Left lung (tissue), 4 donors: ENCODE measurements at regions not wholly inside any gene's neighbourhood (a gene's known extent, or its start where the extent isn't known, plus 50 kb on each side); places are given as distances from the start of the nearest gene placed in this dataset.

Experiments
- ATAC-seq: fragments of 200-7000 bp; cut with Tn5 transposase; one replicate; pipeline ENCODE4 v1.9.1; 2020; ENCODE audit warnings: moderate library complexity
- DNase-seq, 4 donors: peaks; one replicate each; pipeline ENCODE4 v3.0.0-alpha.2; 2013 to 2020
- H3K27ac ChIP-seq, 2 donors: fragments of 200-600 bp; sonication (generic) in 1 of 2; one replicate each; pipeline versions ENCODE4 v1.5.0 to v1.8.0; 2020 to 2021
- H3K27me3 ChIP-seq, 2 donors: fragments of 200-600 bp; sonication (generic) in 1 of 2; one replicate each; pipeline versions ENCODE4 v1.5.0 to v1.8.0; 2020 to 2021
- H3K36me3 ChIP-seq, 2 donors: fragments of 200-600 bp; sonication (generic) in 1 of 2; one replicate each; pipeline versions ENCODE4 v1.5.0 to v1.8.0; 2020 to 2021
- H3K4me1 ChIP-seq, 2 donors: fragments of 200-600 bp; one replicate each; pipeline ENCODE4 v1.8.0; 2021
- H3K4me3 ChIP-seq, 2 donors: fragments of 200-600 bp; sonication (generic) in 1 of 2; one replicate each; pipeline versions ENCODE4 v1.5.0 to v1.8.0; 2020 to 2021; ENCODE audit warnings: mild to moderate bottlenecking in 1 of 2
- H3K9me3 ChIP-seq, 2 donors: fragments of 200-600 bp; sonication (generic) in 1 of 2; one replicate each; pipeline versions ENCODE4 v1.5.0 to v1.8.0; 2020 to 2021
- CTCF ChIP-seq, 2 donors: fragments of 200-600 bp; sonication (generic) in 1 of 2; IDR thresholded peaks; one replicate each; pipeline versions ENCODE4 v1.5.0 to v1.8.0; 2021; ENCODE audit warnings: antibody characterized with exemption in 2 of 2
- intact Hi-C, 2 donors: fragments of 100-400 bp; cut with DNase I; formaldehyde crosslinking; loops; one replicate each; pipeline versions ENCODE4 v1.11.2 to v1.14.2; 2022
- donor health status: DM: no; HTN: yes; CAD: no.
- donor health status: DM: no; HTN: no; CAD: no.

GRCh38 chr6:4670824-4671409 lies 105.3 kb upstream of the CDYL start:
- H3K27me3 ChIP-seq: no peaks in the 10 kb centered on the region
- no peaks in the 10 kb centered on the region for H3K36me3 ChIP-seq
- no peak overlapping the region for H3K4me3 ChIP-seq
- ATAC-seq (no peak), DNase-seq (no peak)
- intact Hi-C loops: no loop called here
- no peak for TF ChIP-seq CTCF (IDR thresholded peaks at IDR 0.05)
- no peaks in the 10 kb centered on the region for H3K4me1 ChIP-seq
- no peaks in the 10 kb centered on the region for H3K9me3 ChIP-seq
- H3K27ac ChIP-seq: no peak overlapping the region

GRCh38 chr6:4670290-4670689 lies 105.9 kb upstream of the CDYL start:
- ATAC-seq: no peak
- DNase-seq: peak in 2 of 4 donors; percentile 30 to 31
- no peaks in the 10 kb centered on the region for H3K27me3 ChIP-seq
- H3K36me3 ChIP-seq: no peaks in the 10 kb centered on the region
- no peak for TF ChIP-seq CTCF (IDR thresholded peaks at IDR 0.05)
- no peaks in the 10 kb centered on the region for H3K9me3 ChIP-seq
- no peak overlapping the region for H3K4me3 ChIP-seq
- H3K4me1 ChIP-seq: no peaks in the 10 kb centered on the region
- intact Hi-C loops: no loop called here
- H3K27ac ChIP-seq: no peak overlapping the region

- DNase-seq (no peak), ATAC-seq (no peak)
- no peak for TF ChIP-seq CTCF (IDR thresholded peaks at IDR 0.05)
- Histone ChIP-seq H3K4me1 (no peaks in the 10 kb centered on the region), H3K9me3 (no peaks in the 10 kb centered on the region), H3K27me3 (no peaks in the 10 kb centered on the region), H3K4me3 (no peak overlapping the region), H3K36me3 (no peaks in the 10 kb centered on the region), H3K27ac (no peak overlapping the region)
- intact Hi-C loops: no loop called here
These were observed 107.7 kb upstream of the CDYL start for GRCh38 chr6:4668271-4669179.

GRCh38 chr6:4667591-4667990 lies 108.6 kb upstream of the CDYL start:
- no peak for ATAC-seq
- Histone ChIP-seq H3K9me3 (no peaks in the 10 kb centered on the region), H3K27ac (no peak overlapping the region), H3K27me3 (no peaks in the 10 kb centered on the region), H3K4me1 (no peaks in the 10 kb centered on the region), H3K4me3 (no peak overlapping the region), H3K36me3 (no peaks in the 10 kb centered on the region)
- intact Hi-C loops: no loop called here
- TF ChIP-seq CTCF (IDR thresholded peaks at IDR 0.05): no peak
- DNase-seq: no peak

- intact Hi-C loops: no loop called here
- no peaks in the 10 kb centered on the region for H3K9me3 ChIP-seq
- H3K4me1 ChIP-seq: no peaks in the 10 kb centered on the region
- no peak overlapping the region for H3K27ac ChIP-seq
- no peaks in the 10 kb centered on the region for H3K36me3 ChIP-seq
- no peaks in the 10 kb centered on the region for H3K27me3 ChIP-seq
- no peak for TF ChIP-seq CTCF (IDR thresholded peaks at IDR 0.05)
- DNase-seq: no peak
- H3K4me3 ChIP-seq: no peak overlapping the region
- no peak for ATAC-seq
These were observed 109.2 kb upstream of the CDYL start for GRCh38 chr6:4666886-4667513.
